Fibroblast of mammary gland (primary cell): ENCODE measurements at regions not wholly inside any gene's neighbourhood (a gene's known extent, or its start where the extent isn't known, plus 50 kb on each side); places are given as distances from the start of the nearest gene placed in this dataset.

Experiments used
- DNase-seq: peaks from one replicate; pipeline ENCODE4 v3.0.0-alpha.2; 2010; ENCODE audit warnings: low read depth
- H3K4me3 ChIP-seq: 2 replicates; pipeline ENCODE4 v1.5.1; 2011; ENCODE audit warnings: low read depth, mild to moderate bottlenecking, low read length, moderate library complexity; ENCODE audit not compliant: control insufficient read depth
- CTCF ChIP-seq: conservative IDR thresholded peaks from 2 replicates; pipeline ENCODE4 v1.5.1; 2011; ENCODE audit warnings: low read depth, low read length, inconsistent platforms; ENCODE audit not compliant: control insufficient read depth, insufficient read depth

DNA sequence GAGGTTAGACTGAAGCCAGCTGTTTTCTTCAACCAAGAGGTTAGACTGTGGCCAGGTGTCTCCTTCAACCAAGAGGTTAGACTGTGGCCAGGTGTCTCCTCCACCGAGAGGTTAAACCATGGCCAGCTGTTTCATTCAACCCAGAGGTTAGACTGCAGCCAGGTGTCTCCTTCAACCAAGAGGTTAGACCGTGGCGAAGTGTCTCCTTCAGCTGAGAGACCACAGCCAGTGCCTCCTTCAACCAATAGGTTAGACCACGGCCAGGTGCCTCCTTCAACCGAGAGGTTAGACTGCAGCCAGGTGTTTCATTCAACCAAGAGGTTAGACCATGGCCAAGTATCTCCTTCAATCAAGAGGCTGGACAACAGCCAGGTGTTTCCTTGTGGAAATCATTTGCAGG, 498.1 kb downstream of the TBC1D22A start:
- TF ChIP-seq CTCF, result no peak
- DNase-seq, result no peak
- no peak overlapping the region for H3K4me3 ChIP-seq

DNA sequence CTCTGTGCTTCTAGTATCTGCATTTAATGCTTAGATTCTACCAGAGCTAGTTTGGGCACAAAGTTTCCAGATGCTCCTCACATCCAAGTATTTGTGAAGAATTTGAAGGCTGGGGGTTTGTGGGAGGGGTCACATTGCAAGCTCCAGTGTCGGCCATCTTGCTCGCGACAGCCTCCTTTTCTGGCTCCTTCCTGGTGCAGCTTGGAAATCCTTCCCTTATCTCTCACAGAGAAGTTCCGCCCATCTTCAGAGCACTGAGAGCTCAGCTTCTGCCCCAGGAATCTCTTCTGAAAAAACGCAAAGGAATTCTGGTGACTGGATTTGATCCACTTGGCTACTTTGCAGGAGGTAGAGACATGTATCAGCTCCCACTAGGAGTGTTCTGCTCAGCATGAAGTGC, 497.5 kb downstream of the TBC1D22A start:
- no peak for TF ChIP-seq CTCF
- H3K4me3 ChIP-seq, result no peak overlapping the region
- DNase-seq, result no peak

- TF ChIP-seq CTCF, result no peak
- no peak overlapping the region for H3K4me3 ChIP-seq
- no peak for DNase-seq
Observed at GRCh38 chr22:47259049-47259448, 496.6 kb downstream of the TBC1D22A start.

- DNase-seq, result no peak
- H3K4me3 ChIP-seq, result no peak overlapping the region
- TF ChIP-seq CTCF, result no peak
Observed at GRCh38 chr22:47257976-47258375, 495.5 kb downstream of the TBC1D22A start.

- DNase-seq, result no peak
- TF ChIP-seq CTCF, result no peak
Observed at GRCh38 chr22:47257566-47257965, 495.1 kb downstream of the TBC1D22A start.

DNA sequence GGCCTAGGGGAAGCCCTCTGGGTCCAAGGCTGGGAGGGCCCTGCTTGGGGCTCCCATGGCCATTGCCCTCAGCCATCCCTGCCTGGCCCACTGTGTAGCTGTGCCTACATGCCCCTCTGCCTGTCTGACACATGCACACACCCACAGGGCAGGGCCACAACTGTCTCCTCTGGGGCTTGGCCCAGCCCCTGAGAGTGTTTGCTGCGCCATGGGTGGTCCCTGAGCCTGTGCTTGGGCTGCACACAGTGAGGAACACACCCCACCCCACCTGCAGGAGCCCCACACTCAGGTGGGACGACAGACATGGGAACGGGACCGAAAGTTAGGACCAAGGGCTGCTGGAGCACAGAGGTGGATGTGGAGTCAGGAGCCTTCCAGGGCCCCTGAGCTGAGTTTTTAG, 489.5 kb downstream of the TBC1D22A start:
- TF ChIP-seq CTCF, result no peak
- no peak overlapping the region for H3K4me3 ChIP-seq
- no peak for DNase-seq

More at GRCh38 chr22:47257566-47257965, 495.1 kb downstream of the TBC1D22A start:
- H3K4me3 ChIP-seq, result no peak overlapping the region
